ENCODE measurements at regions not wholly inside any gene's neighbourhood (a gene's known extent, or its start where the extent isn't known, plus 50 kb on each side); places are given as distances from the start of the nearest gene placed in this dataset.

DNA sequence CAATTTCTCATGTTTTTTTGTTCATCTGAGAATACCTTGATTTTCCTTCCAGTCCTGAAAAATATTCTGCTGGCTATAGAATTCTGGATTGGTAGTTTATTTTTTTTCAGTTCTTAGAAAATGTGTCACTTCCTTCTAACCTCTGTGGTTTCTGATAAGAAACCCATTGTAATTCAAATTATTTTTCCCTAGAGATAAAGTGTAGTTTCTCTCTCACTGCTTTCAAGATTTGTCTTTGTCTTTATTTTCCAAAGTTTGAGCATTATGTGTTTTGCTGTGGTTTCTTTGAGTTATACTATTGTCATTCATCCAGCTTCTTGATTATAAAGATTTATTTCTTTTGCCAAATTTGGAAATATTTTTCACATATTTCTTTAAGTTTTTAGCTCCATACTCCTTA lies 324.0 kb upstream of the SPRY2 start:
- TF ChIP-seq CTCF (IDR thresholded peaks at IDR 0.05; ENCODE audit: insufficient read depth, low read length, missing control alignments): no peak
- ChIA-PET POLR2A (no interaction called here), CTCF (no interaction called here)
- no peak overlapping the region for H3K4me3 ChIP-seq (ENCODE audit: low read depth, low read length)
- DNase-seq (ENCODE audit: low read depth, low spot score): no peak

DNA sequence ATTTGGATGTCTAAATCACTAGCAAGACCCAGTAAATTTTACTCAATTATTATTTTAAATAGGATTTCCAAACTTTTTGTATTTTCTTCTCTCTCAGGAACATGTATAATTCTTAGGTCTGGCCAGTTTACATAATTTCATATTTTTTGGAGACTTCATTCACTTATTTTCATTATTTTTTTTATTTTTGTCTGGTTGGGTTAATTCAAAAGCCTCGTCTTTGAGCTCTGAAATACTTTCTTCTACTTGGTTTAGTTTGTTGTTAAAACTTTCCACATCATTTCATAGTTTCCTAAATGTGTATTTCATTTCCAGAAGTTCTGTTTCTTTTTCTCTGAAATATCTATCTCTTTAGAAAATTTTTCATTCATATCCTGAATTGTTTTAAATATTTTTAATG lies 322.9 kb upstream of the SPRY2 start:
- no peak overlapping the region for H3K4me3 ChIP-seq (ENCODE audit: low read depth, low read length)
- DNase-seq (ENCODE audit: low read depth, low spot score): no peak
- CTCF ChIA-PET: no interaction called here
- POLR2A ChIA-PET: no interaction called here
- no peak for TF ChIP-seq CTCF (IDR thresholded peaks at IDR 0.05; ENCODE audit: insufficient read depth, low read length, missing control alignments)

- no peak overlapping the region for H3K4me3 ChIP-seq (ENCODE audit: low read depth, low read length)
- no peak for DNase-seq (ENCODE audit: low read depth, low spot score)
- CTCF ChIA-PET: no interaction called here
- no peak for TF ChIP-seq CTCF (IDR thresholded peaks at IDR 0.05; ENCODE audit: insufficient read depth, low read length, missing control alignments)
- POLR2A ChIA-PET: no interaction called here
These were observed 317.8 kb upstream of the SPRY2 start for GRCh38 chr13:80658705-80659104.

- POLR2A ChIA-PET: no interaction called here
These were observed 315.6 kb upstream of the SPRY2 start for GRCh38 chr13:80656512-80656904.

GRCh38 chr13:80655778-80656511 lies 315.0 kb upstream of the SPRY2 start:
- H3K4me3 ChIP-seq (ENCODE audit: low read depth, low read length): no peak overlapping the region
- DNase-seq (ENCODE audit: low read depth, low spot score): no peak
- no peak for TF ChIP-seq CTCF (IDR thresholded peaks at IDR 0.05; ENCODE audit: insufficient read depth, low read length, missing control alignments)
- CTCF ChIA-PET: no interaction called here
- POLR2A ChIA-PET: no interaction called here

More at GRCh38 chr13:80656512-80656904, 315.6 kb upstream of the SPRY2 start:
- TF ChIP-seq CTCF (IDR thresholded peaks at IDR 0.05; ENCODE audit: insufficient read depth, low read length, missing control alignments): no peak
- CTCF ChIA-PET: no interaction called here
- no peak for DNase-seq (ENCODE audit: low read depth, low spot score)
- no peak overlapping the region for H3K4me3 ChIP-seq (ENCODE audit: low read depth, low read length)

DNA sequence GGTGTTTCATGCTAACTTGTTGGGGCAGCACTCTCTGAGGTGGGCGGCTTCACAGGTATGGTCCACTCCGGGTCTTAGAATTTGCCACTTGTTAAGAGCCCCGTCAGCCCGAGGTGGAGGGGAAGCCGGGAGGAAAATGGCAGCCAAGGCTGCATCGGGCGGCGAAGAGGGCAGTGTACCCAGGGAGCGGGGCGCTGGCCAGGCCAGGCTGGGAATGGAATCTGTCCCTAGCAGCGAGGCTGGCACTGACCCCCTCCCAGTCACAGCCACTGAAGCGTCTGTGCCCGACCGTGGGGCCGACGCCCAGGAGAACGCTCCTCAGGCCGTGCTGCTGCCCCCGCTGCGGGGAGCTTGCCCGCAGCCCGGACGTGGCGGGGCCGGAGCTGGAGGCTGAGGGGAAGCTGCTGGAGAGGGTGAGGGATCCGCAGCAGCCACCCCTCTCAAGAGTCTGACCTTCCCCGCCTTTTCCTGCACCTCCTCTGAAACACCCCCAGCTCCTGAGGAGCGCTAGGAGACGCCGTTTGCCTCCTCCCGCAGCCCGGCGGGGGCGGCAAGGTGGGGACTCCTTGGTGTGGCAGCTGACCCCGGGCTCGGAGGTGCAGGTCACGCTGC lies 313.8 kb upstream of the SPRY2 start:
- POLR2A ChIA-PET: no interaction called here
- no peak for TF ChIP-seq CTCF (IDR thresholded peaks at IDR 0.05; ENCODE audit: insufficient read depth, low read length, missing control alignments)
- CTCF ChIA-PET: no interaction called here
- no peak overlapping the region for H3K4me3 ChIP-seq (ENCODE audit: low read depth, low read length)
- no peak for DNase-seq (ENCODE audit: low read depth, low spot score)
